ENCODE measurements at regions not wholly inside any gene's neighbourhood (a gene's known extent, or its start where the extent isn't known, plus 50 kb on each side); places are given as distances from the start of the nearest gene placed in this dataset.

GRCh38 chr17:22374741-22375140, 682.4 kb downstream of the KCNJ18 start:
- TF ChIP-seq CTCF (IDR thresholded peaks at IDR 0.05) (no peak), POLR2A (IDR thresholded peaks at IDR 0.05) (no peak)
